Embryonic facial prominence (tissue), 1 donor: ENCODE measurements at regions not wholly inside any gene's neighbourhood (a gene's known extent, or its start where the extent isn't known, plus 50 kb on each side); places are given as distances from the start of the nearest gene placed in this dataset.
"Not testable (repeated sequence)": the region's sequence is repeated elsewhere in the genome, so short reads cannot be mapped to it uniquely, and the experiment has no call there.

Source experiments
- DNase-seq: peaks from one replicate; pipeline ENCODE4 v3.0.0-alpha.2; 2016; ENCODE audit errors: extremely low spot score

- DNase-seq = no peak
Measured at GRCh38 chr3:144921710-144922109, 950.1 kb downstream of the DIPK2A start.

GRCh38 chr3:144923046-144923775, 951.6 kb downstream of the DIPK2A start:
- no peak for DNase-seq

GRCh38 chr3:144930431-144930830, 958.8 kb downstream of the DIPK2A start:
- no peak for DNase-seq

GRCh38 chr3:144931590-144931989, 960.0 kb downstream of the DIPK2A start:
- DNase-seq = no peak

- DNase-seq = no peak
Measured at GRCh38 chr3:144942093-144942837, 970.6 kb downstream of the DIPK2A start.

GRCh38 chr3:144942838-144943197, 971.2 kb downstream of the DIPK2A start:
- no peak for DNase-seq

GRCh38 chr3:144947895-144948294, 976.3 kb downstream of the DIPK2A start:
- DNase-seq = no peak

GRCh38 chr3:144948711-144949110, 977.1 kb downstream of the DIPK2A start:
- DNase-seq = no peak

- no peak for DNase-seq
Measured at GRCh38 chr3:144953959-144954358, 982.3 kb downstream of the DIPK2A start.

GRCh38 chr3:144957398-144958101, 985.9 kb downstream of the DIPK2A start:
- no peak for DNase-seq

GRCh38 chr3:144963810-144964209, 992.2 kb downstream of the DIPK2A start:
- peak; percentile 58 for DNase-seq

GRCh38 chr3:144966560-144966959, 994.9 kb downstream of the DIPK2A start:
- DNase-seq = no peak

GRCh38 chr3:144968750-144969350, 997.2 kb downstream of the DIPK2A start:
- no peak for DNase-seq

- not testable (repeated sequence) for DNase-seq
Measured at GRCh38 chr3:144984481-144984880, 1012.9 kb downstream of the DIPK2A start.

GRCh38 chr3:144989807-144990206, 1018.2 kb downstream of the DIPK2A start:
- DNase-seq = no peak

GRCh38 chr3:144995856-144996255, 1024.2 kb downstream of the DIPK2A start:
- DNase-seq = no peak

GRCh38 chr3:145005427-145005826, 1033.8 kb downstream of the DIPK2A start:
- no peak for DNase-seq

- DNase-seq = no peak
Measured at GRCh38 chr3:145006271-145006670, 1034.6 kb downstream of the DIPK2A start.

GRCh38 chr3:145013931-145014330, 1042.3 kb downstream of the DIPK2A start:
- DNase-seq = no peak

GRCh38 chr3:145015253-145015652, 1043.6 kb downstream of the DIPK2A start:
- DNase-seq = no peak

- DNase-seq = no peak
Measured at GRCh38 chr3:145017959-145018358, 1046.3 kb downstream of the DIPK2A start.

- DNase-seq = no peak
Measured at GRCh38 chr3:145022447-145022846, 1050.8 kb downstream of the DIPK2A start.
